GM23338 (cell line): ENCODE measurements at regions not wholly inside any gene's neighbourhood (a gene's known extent, or its start where the extent isn't known, plus 50 kb on each side); places are given as distances from the start of the nearest gene placed in this dataset.

Source experiments
- ATAC-seq: fragments of 200-7000 bp; cut with Tn5 transposase; 3 replicates; pipeline ENCODE4 v1.9.1; 2020
- DNase-seq: peaks from one replicate; pipeline ENCODE4 v3.0.0-alpha.2; 2015; ENCODE audit warnings: low spot score
- H2AFZ ChIP-seq: fragments of 200-600 bp; sonication (generic); 2 replicates; pipeline ENCODE4 v1.8.0; 2016; ENCODE audit warnings: antibody characterized with exemption, mild to moderate bottlenecking, moderate library complexity
- H3F3A ChIP-seq: fragments of 200-600 bp; sonication (generic); replicated peaks from 2 replicates; pipeline ENCODE4 v1.8.0; 2017; ENCODE audit warnings: antibody characterized with exemption, mixed run types, low read depth
- H3K27ac ChIP-seq: fragments of 200-600 bp; sonication (generic); 2 replicates; pipeline ENCODE4 v1.6.1; 2016; ENCODE audit warnings: low read depth
- H3K27me3 ChIP-seq: fragments of 200-600 bp; sonication (generic); 2 replicates; pipeline ENCODE4 v1.8.0; 2016; ENCODE audit warnings: mild to moderate bottlenecking, mixed run types, moderate library complexity; ENCODE audit not compliant: insufficient read depth
- H3K36me3 ChIP-seq: fragments of 200-600 bp; sonication (generic); 2 replicates; pipeline ENCODE4 v1.8.0; 2016; ENCODE audit warnings: mild to moderate bottlenecking; ENCODE audit not compliant: insufficient read depth
- H3K4me1 ChIP-seq: fragments of 200-600 bp; sonication (generic); 2 replicates; pipeline ENCODE4 v1.8.0; 2016; ENCODE audit warnings: mild to moderate bottlenecking, moderate library complexity; ENCODE audit not compliant: insufficient read depth
- H3K4me2 ChIP-seq: fragments of 200-600 bp; sonication (generic); 2 replicates; pipeline ENCODE4 v1.7.1; 2017; ENCODE audit warnings: mixed run types
- H3K4me3 ChIP-seq: fragments of 200-600 bp; sonication (generic); 2 replicates; pipeline ENCODE4 v1.6.1; 2016; ENCODE audit warnings: mixed run types
- H3K79me2 ChIP-seq: fragments of 200-600 bp; sonication (generic); replicated peaks from 2 replicates; pipeline ENCODE4 v1.8.0; 2017; ENCODE audit warnings: mild to moderate bottlenecking; ENCODE audit not compliant: insufficient read depth
- H3K9me2 ChIP-seq: fragments of 200-600 bp; sonication (generic); 2 replicates; pipeline ENCODE4 v1.8.0; 2017; ENCODE audit not compliant: insufficient read depth
- H4K20me1 ChIP-seq: fragments of 200-600 bp; sonication (generic); replicated peaks from 2 replicates; pipeline ENCODE4 v1.8.0; 2017; ENCODE audit warnings: mild to moderate bottlenecking; ENCODE audit not compliant: insufficient read depth
- H3K27ac Mint-ChIP-seq: 2 replicates; pipeline ENCODE4 v1.8.0; 2020; ENCODE audit warnings: inconsistent platforms, mild to moderate bottlenecking, moderate library complexity, mixed read lengths
- H3K27me3 Mint-ChIP-seq: 3 replicates; pipeline ENCODE4 v1.8.0; 2022; ENCODE audit warnings: low read depth, mild to moderate bottlenecking, moderate library complexity, mixed read lengths, inconsistent platforms; ENCODE audit not compliant: insufficient read depth, poor library complexity
- H3K36me3 Mint-ChIP-seq: 3 replicates; pipeline ENCODE4 v1.8.0; 2021; ENCODE audit warnings: low read depth, mild to moderate bottlenecking, inconsistent platforms, moderate library complexity, mixed read lengths
- H3K4me1 Mint-ChIP-seq: 3 replicates; pipeline ENCODE4 v1.8.0; 2020; ENCODE audit warnings: mild to moderate bottlenecking, inconsistent platforms, mixed read lengths
- H3K4me3 Mint-ChIP-seq: 3 replicates; pipeline ENCODE4 v1.8.0; 2021; ENCODE audit warnings: moderate library complexity, mild to moderate bottlenecking, inconsistent platforms, mixed read lengths
- H3K9me3 Mint-ChIP-seq: 3 replicates; pipeline ENCODE4 v1.8.0; 2020; ENCODE audit warnings: moderate library complexity, mild to moderate bottlenecking, inconsistent platforms, mixed read lengths
- CTCF ChIP-seq, 2 experiments: fragments of 200-600 bp in 1 of 2; sonication (generic) in 1 of 2; conservative IDR thresholded peaks; 2 replicates each; pipeline versions ENCODE4 v1.5.1 to v1.6.1; 2016 to 2017; ENCODE audit warnings: antibody characterized with exemption in 2 of 2, low read depth in 2 of 2, mild to moderate bottlenecking in 2 of 2, moderate library complexity in 1 of 2
- ETS1 ChIP-seq: IDR thresholded peaks from 2 replicates; pipeline ENCODE4 v1.6.1; 2016; ENCODE audit warnings: antibody characterized with exemption
- EZH2 ChIP-seq: fragments of 200-600 bp; sonication (generic); IDR thresholded peaks from one replicate; pipeline ENCODE4 v1.8.0; 2017; ENCODE audit warnings: antibody characterized with exemption, mild to moderate bottlenecking, low read depth; ENCODE audit not compliant: unreplicated experiment
- JUNB ChIP-seq: IDR thresholded peaks from one replicate; pipeline ENCODE4 v1.6.1; 2016; ENCODE audit warnings: antibody characterized with exemption; ENCODE audit not compliant: unreplicated experiment
- NANOG ChIP-seq: IDR thresholded peaks from 2 replicates; pipeline ENCODE4 v1.6.1; 2016; ENCODE audit warnings: antibody characterized with exemption, borderline replicate concordance
- POLR2AphosphoS5 ChIP-seq: IDR thresholded peaks from 2 replicates; pipeline ENCODE4 v1.6.1; 2016; ENCODE audit warnings: antibody characterized with exemption, low read depth
- STAT1 ChIP-seq: IDR thresholded peaks from one replicate; pipeline ENCODE4 v1.6.1; 2016; ENCODE audit warnings: antibody characterized with exemption; ENCODE audit not compliant: unreplicated experiment
- ZNF114 ChIP-seq: fragments of 250-450 bp; sonication (Bioruptor Pico); IDR thresholded peaks from 2 replicates; pipeline ENCODE4 v1.5.0; 2020; ENCODE audit warnings: mild to moderate bottlenecking, moderate library complexity
- ZNF462 ChIP-seq: fragments of 250-450 bp; sonication (Bioruptor Pico); IDR thresholded peaks from 2 replicates; pipeline ENCODE4 v1.5.0; 2020; ENCODE audit warnings: mild to moderate bottlenecking, moderate library complexity

- Histone ChIP-seq H2AFZ (peak overlapping the region; percentile 63; the same call in 1 of the 2 replicates), H3K36me3 (no peaks in the 10 kb centered on the region), H3K4me3 (no peak overlapping the region), H3K9me2 (no peaks in the 10 kb centered on the region), H3K27ac (no peak overlapping the region), H3K4me1 (no peaks in the 10 kb centered on the region), H3F3A (no peaks in the 10 kb centered on the region), H3K27me3 (no peaks in the 10 kb centered on the region), H3K79me2 (no peaks in the 10 kb centered on the region), H3K4me2 (no peak overlapping the region), H4K20me1 (no peaks in the 10 kb centered on the region)
- H3K36me3 Mint-ChIP-seq: no peaks in the 10 kb centered on the region
- H3K9me3 Mint-ChIP-seq: no peaks in the 10 kb centered on the region
- H3K27me3 Mint-ChIP-seq: no peaks in the 10 kb centered on the region
- H3K27ac Mint-ChIP-seq: no peak overlapping the region
- H3K4me1 Mint-ChIP-seq: no peaks in the 10 kb centered on the region
- TF ChIP-seq ETS1: no peak
- TF ChIP-seq CTCF (conservative IDR thresholded peaks at IDR 0.05; ENCODE audit: low read depth in 2 of 2): no peak
- TF ChIP-seq JUNB: no peak
- no peak for TF ChIP-seq NANOG
- TF ChIP-seq STAT1: no peak
- TF ChIP-seq ZNF462: no peak
- TF ChIP-seq EZH2: no peak
- TF ChIP-seq POLR2AphosphoS5: no peak
- TF ChIP-seq ZNF114 (CRISPR knock-in tag): no peak
- no peak for DNase-seq
- H3K4me3 Mint-ChIP-seq: no peak overlapping the region
- ATAC-seq: no peak
Measured at GRCh38 chr13:102951808-102952207, 106.0 kb downstream of the ERCC5 start.
